WERI-Rb-1 (cell line): ENCODE measurements at regions not wholly inside any gene's neighbourhood (a gene's known extent, or its start where the extent isn't known, plus 50 kb on each side); places are given as distances from the start of the nearest gene placed in this dataset.

Experiments used
- DNase-seq: peaks from one replicate; pipeline ENCODE4 v3.0.0-alpha.2; 2020
- H3K27ac ChIP-seq: fragments of 250-450 bp; sonication (Bioruptor Pico); 2 replicates; pipeline ENCODE4 v1.5.1; 2020; ENCODE audit warnings: mild to moderate bottlenecking, moderate library complexity
- H3K27me3 ChIP-seq: fragments of 250-450 bp; sonication (Bioruptor Pico); 2 replicates; pipeline ENCODE4 v1.5.1; 2021; ENCODE audit warnings: mild to moderate bottlenecking, low read depth, moderate library complexity; ENCODE audit not compliant: insufficient read depth, severe bottlenecking
- H3K36me3 ChIP-seq: fragments of 250-450 bp; sonication (Bioruptor Pico); 2 replicates; pipeline ENCODE4 v1.5.1; 2020; ENCODE audit warnings: mild to moderate bottlenecking, moderate library complexity
- H3K4me3 ChIP-seq: 2 replicates; pipeline ENCODE4 v1.5.1; 2011; ENCODE audit warnings: low read depth, mild to moderate bottlenecking, control low read depth, low read length
- H3K9me3 ChIP-seq: fragments of 250-450 bp; sonication (Bioruptor Pico); 2 replicates; pipeline ENCODE4 v1.5.1; 2021; ENCODE audit warnings: mild to moderate bottlenecking, moderate library complexity; ENCODE audit not compliant: severe bottlenecking
- TF ChIP-seq, protein P1 (sequence below): IDR thresholded peaks from 2 replicates; pipeline ENCODE4 v1.5.1; 2011; ENCODE audit warnings: low read depth, mild to moderate bottlenecking, control low read depth, inconsistent platforms, low read length

DNA sequence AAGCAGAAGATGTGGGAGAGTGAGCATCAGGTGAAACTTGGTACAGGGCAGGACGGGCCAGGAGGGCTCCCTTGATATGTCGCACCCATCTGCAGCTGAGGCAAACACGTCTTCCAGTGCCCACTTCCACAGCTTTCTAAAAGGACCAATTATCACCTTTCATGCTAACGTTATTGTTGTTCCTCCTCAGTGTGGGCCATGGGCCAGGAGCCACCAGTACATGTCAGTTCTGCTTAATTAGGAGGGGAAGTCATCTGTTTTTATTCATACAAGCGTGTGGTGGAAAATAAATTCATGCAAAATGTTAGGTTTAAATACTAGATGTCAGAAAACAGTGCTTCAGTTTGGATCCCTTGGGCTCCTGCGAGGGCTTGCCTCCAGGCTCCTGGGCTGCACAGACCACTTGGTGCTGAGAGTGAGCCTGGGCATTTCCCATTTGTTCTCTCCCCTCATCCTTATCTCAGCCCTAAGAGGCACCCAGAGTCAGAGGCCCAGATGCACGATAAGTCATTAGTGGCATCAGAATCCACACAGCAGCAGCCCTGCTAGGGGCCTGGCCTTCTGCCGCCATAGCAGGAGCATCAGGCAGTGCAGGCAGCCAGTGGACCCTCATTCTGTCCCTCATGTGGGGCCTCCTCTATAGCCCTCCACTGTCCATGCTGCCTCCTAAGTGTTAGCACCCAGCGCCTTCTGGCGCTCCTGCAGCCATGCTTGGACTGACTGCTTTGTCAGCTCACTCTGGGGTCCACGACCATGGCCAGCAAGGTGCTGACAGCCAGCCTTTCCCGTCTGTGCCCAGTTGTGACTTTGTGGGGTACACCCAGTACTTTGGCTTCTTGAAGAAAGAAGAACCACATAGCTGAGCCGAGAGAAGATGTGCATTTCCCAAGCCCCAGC is 539.8 kb upstream of the RAB6C start:
- H3K27ac ChIP-seq = no peak overlapping the region
- H3K36me3 ChIP-seq = no peaks in the 10 kb centered on the region
- no peak for DNase-seq
- TF ChIP-seq, protein P1, sequence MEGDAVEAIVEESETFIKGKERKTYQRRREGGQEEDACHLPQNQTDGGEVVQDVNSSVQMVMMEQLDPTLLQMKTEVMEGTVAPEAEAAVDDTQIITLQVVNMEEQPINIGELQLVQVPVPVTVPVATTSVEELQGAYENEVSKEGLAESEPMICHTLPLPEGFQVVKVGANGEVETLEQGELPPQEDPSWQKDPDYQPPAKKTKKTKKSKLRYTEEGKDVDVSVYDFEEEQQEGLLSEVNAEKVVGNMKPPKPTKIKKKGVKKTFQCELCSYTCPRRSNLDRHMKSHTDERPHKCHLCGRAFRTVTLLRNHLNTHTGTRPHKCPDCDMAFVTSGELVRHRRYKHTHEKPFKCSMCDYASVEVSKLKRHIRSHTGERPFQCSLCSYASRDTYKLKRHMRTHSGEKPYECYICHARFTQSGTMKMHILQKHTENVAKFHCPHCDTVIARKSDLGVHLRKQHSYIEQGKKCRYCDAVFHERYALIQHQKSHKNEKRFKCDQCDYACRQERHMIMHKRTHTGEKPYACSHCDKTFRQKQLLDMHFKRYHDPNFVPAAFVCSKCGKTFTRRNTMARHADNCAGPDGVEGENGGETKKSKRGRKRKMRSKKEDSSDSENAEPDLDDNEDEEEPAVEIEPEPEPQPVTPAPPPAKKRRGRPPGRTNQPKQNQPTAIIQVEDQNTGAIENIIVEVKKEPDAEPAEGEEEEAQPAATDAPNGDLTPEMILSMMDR = no peak
- no peaks in the 10 kb centered on the region for H3K9me3 ChIP-seq
- H3K27me3 ChIP-seq = no peaks in the 10 kb centered on the region
- no peak overlapping the region for H3K4me3 ChIP-seq

DNA sequence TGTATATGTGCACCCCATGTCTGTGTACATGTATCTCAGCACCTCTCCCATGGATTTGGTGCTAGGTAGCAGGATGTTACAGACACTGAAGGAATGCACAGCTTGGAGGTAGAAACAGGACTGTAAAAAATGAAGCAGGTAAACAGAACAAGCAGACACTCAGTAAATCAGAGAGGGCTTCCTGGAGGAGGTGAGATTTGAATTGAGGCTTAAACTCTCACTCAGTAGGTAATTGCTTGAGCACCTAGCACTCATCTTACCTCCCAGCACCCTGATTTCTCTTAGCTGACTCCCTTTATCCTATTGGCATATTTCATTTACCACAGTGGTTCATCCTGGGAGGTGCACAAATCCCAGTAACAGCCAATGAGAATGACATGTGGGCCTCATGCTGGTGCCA is 537.9 kb upstream of the RAB6C start:
- TF ChIP-seq, protein P1 = no peak
- Histone ChIP-seq H3K4me3 (no peak overlapping the region), H3K9me3 (no peaks in the 10 kb centered on the region), H3K27ac (no peak overlapping the region), H3K27me3 (no peaks in the 10 kb centered on the region), H3K36me3 (no peaks in the 10 kb centered on the region)
- no peak for DNase-seq

DNA sequence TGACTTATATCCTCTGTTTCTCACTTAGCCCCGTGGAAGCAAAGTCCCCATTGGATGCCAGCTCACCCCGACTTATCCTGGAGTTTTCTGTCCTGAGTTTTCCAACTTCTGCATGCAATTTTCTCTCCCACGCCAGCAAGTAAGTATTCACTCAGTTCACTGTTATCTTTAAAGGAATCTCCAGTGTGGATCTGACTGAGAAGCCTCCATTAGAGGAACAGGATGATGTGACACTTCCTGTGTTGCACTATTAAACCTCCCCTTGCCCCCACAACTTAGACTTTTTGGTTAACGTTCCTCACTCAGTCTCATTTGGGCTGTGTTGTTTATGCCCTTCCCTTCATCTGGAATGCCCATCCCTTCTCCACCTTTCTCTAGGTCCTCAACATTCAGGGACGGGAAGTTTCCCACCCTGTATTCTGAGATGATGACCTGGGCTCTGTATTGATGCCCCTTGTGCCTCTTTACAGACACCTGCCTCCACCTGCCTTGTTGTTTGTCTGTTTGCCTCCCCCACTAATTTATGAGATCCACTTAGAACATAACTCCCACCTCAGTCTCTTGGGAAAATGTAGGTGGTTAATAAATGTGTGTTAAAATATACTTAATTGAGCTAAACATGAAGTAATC is 536.1 kb upstream of the RAB6C start:
- no peaks in the 10 kb centered on the region for H3K9me3 ChIP-seq
- H3K36me3 ChIP-seq = no peaks in the 10 kb centered on the region
- DNase-seq = no peak
- TF ChIP-seq, protein P1 = no peak
- H3K27ac ChIP-seq = no peak overlapping the region
- no peak overlapping the region for H3K4me3 ChIP-seq
- no peaks in the 10 kb centered on the region for H3K27me3 ChIP-seq

DNA sequence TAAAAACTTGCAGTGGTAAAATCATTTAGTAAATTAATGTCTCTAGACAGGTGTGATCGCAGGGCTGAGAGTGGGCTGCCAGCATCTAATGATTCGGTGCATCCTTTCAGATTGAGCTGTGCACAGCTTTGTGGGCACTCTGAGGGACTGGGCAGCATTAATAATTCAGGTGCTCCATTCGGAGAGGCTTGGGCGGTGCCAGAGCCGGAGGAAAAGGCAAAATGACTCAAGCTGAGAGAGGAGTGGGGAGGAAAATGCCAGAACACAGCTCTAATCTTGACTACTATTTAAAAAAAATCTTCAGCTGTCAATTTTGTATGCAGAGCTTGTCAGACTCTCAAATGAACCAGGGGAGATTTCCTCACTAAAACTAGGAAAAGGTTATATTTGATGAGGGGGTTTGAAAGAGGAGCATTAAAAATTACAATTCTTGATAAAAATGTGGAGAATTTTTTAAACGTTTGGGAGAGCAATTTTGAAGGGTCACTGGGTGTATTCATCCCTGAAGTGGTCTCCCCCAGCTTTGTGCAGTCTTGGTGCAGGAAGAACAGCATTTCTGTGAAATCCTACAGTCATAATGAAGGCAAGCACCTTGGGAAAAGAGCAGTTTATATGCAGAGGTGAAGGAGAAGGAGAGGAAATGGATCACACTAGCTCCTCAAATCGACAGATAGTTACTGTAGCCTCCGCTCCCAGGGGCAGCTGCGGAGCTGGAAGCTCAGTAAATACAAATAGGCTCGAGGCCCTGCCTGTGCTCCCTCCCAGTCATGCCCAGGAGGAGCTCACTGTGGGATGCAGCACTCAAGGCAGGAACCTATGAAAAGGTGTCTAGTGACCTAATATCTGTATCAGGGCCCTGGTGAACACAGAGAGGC is 535.4 kb upstream of the RAB6C start:
- no peaks in the 10 kb centered on the region for H3K36me3 ChIP-seq
- DNase-seq = no peak
- H3K4me3 ChIP-seq = no peak overlapping the region
- H3K27me3 ChIP-seq = no peaks in the 10 kb centered on the region
- TF ChIP-seq, protein P1 = no peak
- H3K27ac ChIP-seq = no peak overlapping the region
- no peaks in the 10 kb centered on the region for H3K9me3 ChIP-seq

DNA sequence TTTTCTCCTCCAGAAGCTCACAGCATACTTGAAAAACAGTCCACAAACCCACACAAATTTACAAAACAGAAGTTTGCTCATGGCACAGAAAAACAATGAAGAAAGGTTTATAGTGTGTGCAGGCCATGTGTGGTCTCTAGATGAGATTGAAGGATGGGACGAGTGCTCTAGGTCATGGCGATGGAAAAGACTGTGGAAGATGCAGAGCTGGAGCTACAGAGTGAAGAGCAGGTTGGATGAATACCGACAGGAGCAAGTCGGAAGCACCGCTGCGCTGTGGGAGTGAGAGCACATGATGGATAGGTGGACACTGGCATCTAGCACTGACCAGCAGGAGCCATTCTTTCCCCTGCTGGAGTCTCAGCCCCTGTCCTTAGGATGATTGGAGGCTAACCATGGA is 534.7 kb upstream of the RAB6C start:
- TF ChIP-seq, protein P1 = no peak
- no peaks in the 10 kb centered on the region for H3K27me3 ChIP-seq

More for the DNA sequence above, 534.7 kb upstream of the RAB6C start:
- H3K36me3 ChIP-seq = no peaks in the 10 kb centered on the region
- H3K27ac ChIP-seq = no peak overlapping the region
- no peaks in the 10 kb centered on the region for H3K9me3 ChIP-seq
- no peak for DNase-seq
- no peak overlapping the region for H3K4me3 ChIP-seq
